ENCODE measurements at regions not wholly inside any gene's neighbourhood (a gene's known extent, or its start where the extent isn't known, plus 50 kb on each side); places are given as distances from the start of the nearest gene placed in this dataset.
"Not testable (repeated sequence)": the region's sequence is repeated elsewhere in the genome, so short reads cannot be mapped to it uniquely, and the experiment has no call there.

DNA sequence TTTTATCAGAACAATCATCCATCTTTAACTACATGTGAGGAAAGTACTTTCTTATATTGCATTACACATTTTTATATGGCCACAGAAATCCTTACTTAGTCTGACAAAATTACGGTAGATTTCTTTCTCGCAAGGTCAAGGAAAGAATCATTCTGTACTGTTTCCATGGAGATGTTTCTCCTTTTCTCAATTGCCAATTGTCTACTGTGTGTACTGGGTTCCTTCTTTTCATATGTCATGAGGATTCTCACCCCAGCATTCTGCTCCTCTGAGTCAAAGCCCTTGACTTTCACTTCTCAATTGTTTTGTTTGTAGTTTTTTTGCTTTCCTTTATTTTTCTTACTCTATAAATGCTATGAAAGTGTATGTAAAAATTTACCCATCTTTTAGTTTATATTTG lies 99.3 kb upstream of the AGAP9 start:
- DNase-seq: not testable (repeated sequence)

DNA sequence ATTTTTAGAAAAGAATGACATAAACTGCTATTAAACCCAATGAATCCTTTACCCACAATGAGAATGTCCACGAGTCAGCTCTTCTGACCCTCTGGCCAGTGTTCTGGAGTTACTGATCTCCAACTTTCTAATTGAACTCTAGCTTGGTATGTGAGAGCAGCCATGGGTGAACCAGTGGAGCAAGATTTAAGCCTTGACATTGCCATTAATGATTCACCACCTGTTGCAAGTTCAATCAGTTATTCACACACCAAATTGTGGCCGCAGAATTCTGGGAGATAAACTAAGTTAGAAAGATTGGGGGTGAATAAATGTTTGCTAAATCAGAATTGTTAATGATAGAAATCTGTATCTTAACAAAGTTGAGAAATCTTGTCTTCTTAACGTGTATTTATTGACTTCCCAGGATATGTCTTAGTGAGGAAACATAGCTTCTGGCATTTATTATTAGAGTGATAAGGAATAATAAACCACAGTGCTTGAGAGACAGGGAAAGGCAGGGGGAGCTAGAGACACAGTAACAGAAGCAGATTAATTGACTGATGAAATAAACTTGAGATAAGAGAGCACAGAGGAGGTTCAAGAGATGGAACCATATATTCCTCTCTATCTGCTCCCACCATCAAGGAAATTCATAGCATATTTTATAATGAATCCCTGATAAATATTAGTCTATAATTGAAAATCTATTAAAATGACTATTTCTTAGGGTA lies 96.0 kb upstream of the AGAP9 start:
- DNase-seq: not testable (repeated sequence)

DNA sequence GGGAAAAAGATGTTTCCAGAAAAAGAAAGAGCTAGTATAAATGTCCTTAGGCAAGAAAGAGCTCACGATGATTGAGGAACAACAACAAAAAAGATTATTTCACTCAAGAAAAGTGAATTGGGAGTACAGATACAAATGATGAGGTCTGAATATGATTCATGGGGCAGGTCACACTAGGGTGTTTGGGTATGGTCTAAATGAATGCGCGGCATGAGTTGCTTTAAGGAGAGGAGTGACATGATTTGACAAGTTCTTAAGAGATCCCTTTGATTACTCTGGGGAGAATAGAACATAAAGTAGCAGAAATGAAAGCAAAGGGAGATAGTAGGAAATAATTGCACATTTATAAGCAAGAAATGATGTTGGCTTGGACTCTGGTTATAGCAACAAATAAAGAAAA lies 85.9 kb upstream of the AGAP9 start:
- DNase-seq: not testable (repeated sequence)

DNA sequence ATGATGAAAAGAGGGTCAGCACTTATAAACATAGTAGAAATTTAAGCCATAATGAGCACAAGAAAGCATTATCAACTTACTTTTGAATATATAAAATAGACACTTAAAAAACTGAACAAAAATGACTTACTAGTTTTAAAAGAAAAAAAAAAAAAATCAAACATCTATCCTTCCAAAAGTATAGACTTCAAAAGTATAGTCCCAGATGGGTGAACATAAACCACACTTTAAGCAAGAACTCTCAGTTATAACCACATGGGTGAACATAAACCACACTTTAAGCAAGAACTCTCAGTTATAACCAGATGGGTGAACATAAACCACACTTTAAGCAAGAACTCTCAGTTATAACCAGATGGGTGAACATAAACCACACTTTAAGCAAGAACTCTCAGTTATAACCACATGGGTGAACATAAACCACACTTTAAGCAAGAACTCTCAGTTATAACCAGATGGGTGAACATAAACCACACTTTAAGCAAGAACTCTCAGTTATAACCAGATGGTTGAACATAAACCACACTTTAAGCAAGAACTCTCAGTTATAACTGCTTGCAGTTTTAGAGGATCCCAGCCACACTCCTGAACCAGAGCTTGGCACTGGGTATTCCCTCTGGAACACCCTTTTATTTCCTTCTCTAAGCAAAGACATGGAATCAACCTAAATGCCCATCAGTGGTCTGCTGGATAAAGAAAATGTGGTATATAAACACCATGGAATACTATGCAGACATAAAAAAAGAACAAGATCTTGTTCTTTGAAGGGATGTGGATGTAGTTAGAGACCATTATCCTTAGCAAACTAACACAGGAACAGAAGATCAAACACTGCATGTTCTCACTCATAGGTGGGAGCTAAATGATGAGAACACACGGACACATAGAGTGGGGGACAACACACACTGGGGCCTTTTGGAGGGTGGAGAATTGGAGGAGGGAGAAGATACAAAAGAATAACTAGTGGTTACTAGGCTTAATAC lies 82.6 kb upstream of the AGAP9 start:
- not testable (repeated sequence) for DNase-seq

DNA sequence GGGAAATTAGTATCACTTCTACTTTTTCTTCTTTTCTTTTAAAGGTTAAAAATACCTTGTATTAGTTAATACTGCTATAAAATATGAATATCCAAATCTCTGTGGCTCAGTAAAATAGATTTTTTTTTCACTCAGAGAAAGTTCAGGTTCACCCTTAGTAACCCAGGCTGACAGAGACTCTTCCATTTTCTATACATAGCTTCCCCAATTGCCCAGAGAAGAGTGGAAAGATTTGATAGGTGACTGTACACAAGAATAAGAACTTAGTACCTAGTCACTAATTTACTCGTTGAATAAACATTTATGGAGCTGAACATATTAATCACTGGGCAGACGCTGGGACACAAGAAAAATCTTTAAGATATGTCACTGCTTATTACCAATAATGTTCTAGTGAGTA lies 77.2 kb upstream of the AGAP9 start:
- DNase-seq: not testable (repeated sequence)

GRCh38 chr10:47600127-47600526 lies 76.7 kb upstream of the AGAP9 start:
- DNase-seq: not testable (repeated sequence)

- not testable (repeated sequence) for DNase-seq
These were observed 76.2 kb upstream of the AGAP9 start for GRCh38 chr10:47599657-47600056.

- DNase-seq: not testable (repeated sequence)
These were observed 70.4 kb upstream of the AGAP9 start for GRCh38 chr10:47593805-47594204.

DNA sequence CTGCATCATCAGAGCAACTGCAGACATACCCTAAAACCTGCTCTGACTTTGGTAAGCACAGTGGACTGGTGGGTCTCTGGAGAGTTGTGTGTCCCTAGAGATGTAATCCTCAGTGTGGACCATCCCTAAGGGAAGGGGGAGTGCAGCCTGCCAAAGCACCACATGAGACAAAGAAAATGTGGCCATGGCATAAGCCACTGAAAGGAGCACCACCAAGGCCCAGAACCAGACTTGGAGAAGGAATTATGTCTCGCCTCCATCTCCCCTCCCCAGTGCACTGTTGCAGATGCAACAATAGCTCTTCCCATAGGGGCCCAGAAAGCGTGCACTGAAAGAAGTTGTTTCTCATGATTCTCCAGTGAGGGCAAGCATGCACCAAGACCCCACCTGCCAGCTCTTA lies 69.7 kb upstream of the AGAP9 start:
- DNase-seq: not testable (repeated sequence)

DNA sequence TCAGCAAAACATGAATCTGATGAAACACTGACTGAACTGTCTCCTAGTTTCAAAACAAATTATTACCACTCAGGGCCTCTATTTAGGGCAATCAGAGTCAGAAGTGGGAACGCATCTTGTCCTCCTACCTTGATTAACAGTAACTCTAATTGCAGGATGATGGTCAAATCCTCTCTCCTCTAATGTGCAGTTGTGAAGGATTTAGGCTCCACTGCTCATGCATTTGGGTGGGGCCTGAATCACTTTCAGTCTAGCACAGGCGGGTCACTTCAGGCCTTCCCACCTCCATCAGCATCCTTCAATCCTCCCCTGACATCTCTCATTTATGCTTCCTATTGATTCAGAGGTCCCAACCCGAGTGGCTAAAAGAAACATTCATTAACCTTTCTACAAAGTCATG lies 67.5 kb upstream of the AGAP9 start:
- not testable (repeated sequence) for DNase-seq

GRCh38 chr10:47590534-47590933 lies 67.1 kb upstream of the AGAP9 start:
- not testable (repeated sequence) for DNase-seq

GRCh38 chr10:47582051-47582450 lies 58.6 kb upstream of the AGAP9 start:
- not testable (repeated sequence) for DNase-seq

GRCh38 chr10:47580063-47580462 lies 56.6 kb upstream of the AGAP9 start:
- DNase-seq: not testable (repeated sequence)

GRCh38 chr10:47578547-47578946 lies 55.1 kb upstream of the AGAP9 start:
- DNase-seq: not testable (repeated sequence)
